ENCODE measurements at regions not wholly inside any gene's neighbourhood (a gene's known extent, or its start where the extent isn't known, plus 50 kb on each side); places are given as distances from the start of the nearest gene placed in this dataset.

DNA sequence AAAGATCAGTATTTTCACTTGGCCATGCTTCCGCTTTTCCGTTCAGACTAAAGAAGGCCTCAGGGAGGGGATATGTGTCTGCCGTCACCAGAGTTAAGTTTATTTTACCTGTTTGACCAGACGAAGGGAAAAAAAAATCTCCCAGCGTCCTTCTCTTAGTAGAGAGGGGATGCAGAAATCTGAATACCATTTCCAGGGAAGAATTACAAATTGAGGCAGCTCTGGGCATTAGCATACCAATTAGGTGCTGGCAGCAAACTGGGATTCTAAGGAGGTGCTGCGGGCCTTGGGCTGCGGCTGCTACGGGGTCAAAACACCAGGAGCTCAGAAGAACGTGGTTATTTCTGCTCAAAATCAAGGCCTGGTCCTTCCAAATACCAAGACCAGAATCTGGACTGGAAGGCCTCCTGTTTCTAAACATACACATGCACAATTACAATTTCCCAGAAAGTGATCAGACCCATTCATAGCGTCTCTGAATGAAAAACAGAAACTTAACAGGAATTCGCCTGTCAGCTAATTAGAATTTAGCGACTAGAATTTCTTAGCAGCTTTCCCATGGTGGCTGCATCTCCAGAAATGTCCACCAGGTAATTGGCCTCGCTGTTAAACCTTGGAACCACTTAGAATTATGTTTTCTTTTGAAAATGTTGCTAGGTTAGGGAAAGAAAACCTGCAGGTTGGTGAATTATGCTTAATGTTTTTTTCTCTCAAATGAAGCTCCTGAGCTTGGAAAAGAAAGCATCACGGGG, 617.0 kb downstream of the VRK1 start:
- no peak overlapping the region for H2AFZ ChIP-seq (ENCODE audit: low read depth, low read length)
- peaks cover 43% of the 10 kb centered on the region for H3K4me1 ChIP-seq (ENCODE audit: insufficient read depth, low read length)
- no peaks in the 10 kb centered on the region for H3K36me3 ChIP-seq (ENCODE audit: insufficient read depth, low read length)
- no peaks in the 10 kb centered on the region for H3K9me3 ChIP-seq (ENCODE audit: low read length)
- H3K27me3 ChIP-seq (ENCODE audit: insufficient read depth, low read length): peaks cover 57% of the 10 kb centered on the region
- no peak overlapping the region for H3K4me3 ChIP-seq (ENCODE audit: low read length)

DNA sequence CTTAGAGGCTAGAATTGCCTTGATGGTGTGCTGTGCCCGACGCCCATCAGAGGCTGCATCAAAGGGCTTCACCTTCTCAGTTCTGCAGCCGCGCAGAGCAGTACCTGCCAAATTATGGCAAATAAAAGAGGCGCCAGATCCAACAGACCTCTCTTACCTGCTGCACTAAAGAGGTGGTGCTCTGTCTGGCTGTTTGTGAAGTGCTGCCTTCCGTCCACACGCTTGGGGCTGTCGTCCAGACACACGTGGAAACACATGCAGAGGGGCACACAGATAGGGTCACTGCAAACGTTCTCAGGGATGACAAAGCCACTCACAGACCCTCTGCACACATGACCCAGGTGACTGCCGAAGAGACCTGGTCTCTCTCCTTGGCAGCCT, 617.5 kb downstream of the VRK1 start:
- Histone ChIP-seq H2AFZ (ENCODE audit: low read depth, low read length) (no peak overlapping the region), H3K36me3 (ENCODE audit: insufficient read depth, low read length) (no peaks in the 10 kb centered on the region), H3K4me1 (ENCODE audit: insufficient read depth, low read length) (peaks cover 43% of the 10 kb centered on the region), H3K4me3 (ENCODE audit: low read length) (no peak overlapping the region), H3K27me3 (ENCODE audit: insufficient read depth, low read length) (peaks cover 57% of the 10 kb centered on the region), H3K9me3 (ENCODE audit: low read length) (no peaks in the 10 kb centered on the region)

DNA sequence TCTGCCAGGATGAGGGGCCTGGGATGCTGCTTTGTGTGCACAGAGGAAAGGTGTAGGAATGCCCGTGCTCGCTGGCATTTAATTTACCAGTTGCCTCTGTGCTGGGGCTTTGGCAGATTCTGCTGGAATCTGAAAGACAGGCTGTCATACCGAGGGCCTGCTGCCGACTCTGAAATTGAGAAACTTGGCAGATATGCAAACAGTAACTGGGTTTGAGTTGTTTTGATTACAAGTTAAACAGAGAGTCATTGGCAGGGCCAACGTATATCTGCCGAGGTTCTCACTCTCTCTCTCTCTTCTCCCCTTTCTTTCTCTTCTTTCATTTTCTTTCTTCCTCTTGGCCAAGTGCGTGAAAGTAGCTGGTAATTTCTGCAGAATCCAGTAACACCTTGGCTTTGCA, 618.7 kb downstream of the VRK1 start:
- no peaks in the 10 kb centered on the region for H3K9me3 ChIP-seq (ENCODE audit: low read length)
- peaks cover 33% of the 10 kb centered on the region for H3K4me1 ChIP-seq (ENCODE audit: insufficient read depth, low read length)
- H3K27me3 ChIP-seq (ENCODE audit: insufficient read depth, low read length): peaks cover 55% of the 10 kb centered on the region
- no peak overlapping the region for H2AFZ ChIP-seq (ENCODE audit: low read depth, low read length)
- no peaks in the 10 kb centered on the region for H3K36me3 ChIP-seq (ENCODE audit: insufficient read depth, low read length)
- no peak overlapping the region for H3K4me3 ChIP-seq (ENCODE audit: low read length)

DNA sequence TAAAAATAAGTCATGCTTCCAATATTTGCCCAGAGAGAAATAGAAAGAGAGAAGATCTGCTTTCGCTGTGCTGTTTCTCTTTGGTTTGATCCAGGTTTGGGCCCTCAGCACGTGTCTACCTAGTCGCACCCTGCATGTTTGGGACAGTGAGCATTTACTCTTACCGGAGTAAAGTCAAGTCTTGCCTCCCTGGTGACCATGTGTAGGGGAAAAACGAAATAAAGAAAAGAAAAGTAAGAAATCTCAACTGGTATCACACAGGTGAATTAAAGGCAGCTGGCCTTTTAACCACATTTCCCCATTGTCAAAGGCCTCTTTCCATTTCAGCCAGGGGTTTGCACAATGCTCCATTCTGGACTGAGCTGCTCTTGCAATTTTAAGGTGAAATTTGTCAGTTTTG, 619.4 kb downstream of the VRK1 start:
- Histone ChIP-seq H2AFZ (ENCODE audit: low read depth, low read length) (no peak overlapping the region), H3K27me3 (ENCODE audit: insufficient read depth, low read length) (peaks cover 55% of the 10 kb centered on the region), H3K36me3 (ENCODE audit: insufficient read depth, low read length) (no peaks in the 10 kb centered on the region), H3K4me1 (ENCODE audit: insufficient read depth, low read length) (peaks cover 26% of the 10 kb centered on the region), H3K4me3 (ENCODE audit: low read length) (no peak overlapping the region), H3K9me3 (ENCODE audit: low read length) (no peaks in the 10 kb centered on the region)

DNA sequence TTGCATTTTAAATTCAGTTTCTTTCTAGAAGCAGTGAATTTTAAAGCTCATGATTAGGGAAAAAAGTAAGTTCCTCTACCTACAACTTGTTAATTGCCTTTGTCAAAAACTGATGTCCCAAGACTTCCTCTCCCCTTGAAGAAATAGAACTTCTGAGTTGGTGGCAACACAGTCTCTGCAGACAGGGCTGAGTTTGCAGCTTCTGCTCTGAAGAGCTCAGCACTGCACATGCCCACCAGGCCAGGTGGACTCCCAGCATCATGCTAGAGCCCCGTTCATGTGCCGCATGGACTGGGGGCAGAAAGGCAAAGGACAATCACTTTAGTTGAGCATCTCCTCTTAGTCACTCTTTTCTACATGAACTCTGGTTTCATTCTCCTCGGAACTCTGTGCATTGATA, 620.1 kb downstream of the VRK1 start:
- Histone ChIP-seq H3K27me3 (ENCODE audit: insufficient read depth, low read length) (peaks cover 48% of the 10 kb centered on the region), H3K9me3 (ENCODE audit: low read length) (no peaks in the 10 kb centered on the region), H2AFZ (ENCODE audit: low read depth, low read length) (no peak overlapping the region)

DNA sequence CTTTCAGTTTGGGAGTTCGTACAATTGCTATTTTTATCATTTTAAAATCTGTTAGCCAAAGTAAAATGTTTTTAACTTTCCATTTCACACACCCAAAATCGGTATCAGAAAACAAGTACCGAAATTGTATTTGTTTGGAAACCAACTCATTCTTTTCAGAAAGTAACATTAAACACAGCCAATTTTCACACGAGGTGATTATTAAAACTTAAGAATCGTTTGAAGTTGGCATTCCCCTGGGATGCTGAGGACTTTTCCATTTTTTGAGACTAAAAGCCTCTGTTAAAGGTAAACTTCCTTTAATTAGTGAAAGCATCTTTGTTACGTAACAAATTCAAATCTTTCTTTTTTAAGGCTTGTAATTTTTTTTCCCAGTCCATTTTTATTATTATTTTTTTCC, 623.0 kb downstream of the VRK1 start:
- H2AFZ ChIP-seq (ENCODE audit: low read depth, low read length): no peak overlapping the region
- no peak overlapping the region for H3K4me3 ChIP-seq (ENCODE audit: low read length)
- H3K4me1 ChIP-seq (ENCODE audit: insufficient read depth, low read length): no peaks in the 10 kb centered on the region
- H3K9me3 ChIP-seq (ENCODE audit: low read length): no peaks in the 10 kb centered on the region
- peaks cover 22% of the 10 kb centered on the region for H3K27me3 ChIP-seq (ENCODE audit: insufficient read depth, low read length)
- no peaks in the 10 kb centered on the region for H3K36me3 ChIP-seq (ENCODE audit: insufficient read depth, low read length)

More for the DNA sequence above, 620.1 kb downstream of the VRK1 start:
- H3K4me3 ChIP-seq (ENCODE audit: low read length): no peak overlapping the region
- no peaks in the 10 kb centered on the region for H3K36me3 ChIP-seq (ENCODE audit: insufficient read depth, low read length)
- H3K4me1 ChIP-seq (ENCODE audit: insufficient read depth, low read length): peaks cover 20% of the 10 kb centered on the region

DNA sequence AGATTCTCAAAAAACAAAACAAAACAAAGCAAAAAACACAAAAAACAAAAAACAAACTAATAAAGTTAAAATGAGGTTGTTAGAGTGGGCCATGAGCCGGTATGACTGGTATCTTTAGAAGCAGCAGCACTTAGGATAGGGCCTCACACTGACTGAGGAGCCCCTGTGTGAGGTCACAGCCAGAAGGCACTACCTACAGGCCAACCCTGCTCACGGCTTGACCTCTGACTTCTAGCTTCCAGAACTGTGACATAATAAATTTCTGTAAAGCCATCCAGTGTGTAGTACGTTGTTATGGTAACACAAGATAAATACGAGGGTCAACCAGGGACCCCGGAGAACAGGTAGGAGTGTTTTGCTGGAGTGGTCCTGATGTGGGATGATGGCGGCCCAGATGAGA, 629.6 kb downstream of the VRK1 start:
- Histone ChIP-seq H3K4me3 (ENCODE audit: low read length) (no peak overlapping the region), H2AFZ (ENCODE audit: low read depth, low read length) (no peak overlapping the region), H3K36me3 (ENCODE audit: insufficient read depth, low read length) (no peaks in the 10 kb centered on the region), H3K9me3 (ENCODE audit: low read length) (no peaks in the 10 kb centered on the region), H3K27me3 (ENCODE audit: insufficient read depth, low read length) (no peaks in the 10 kb centered on the region), H3K4me1 (ENCODE audit: insufficient read depth, low read length) (no peaks in the 10 kb centered on the region)

DNA sequence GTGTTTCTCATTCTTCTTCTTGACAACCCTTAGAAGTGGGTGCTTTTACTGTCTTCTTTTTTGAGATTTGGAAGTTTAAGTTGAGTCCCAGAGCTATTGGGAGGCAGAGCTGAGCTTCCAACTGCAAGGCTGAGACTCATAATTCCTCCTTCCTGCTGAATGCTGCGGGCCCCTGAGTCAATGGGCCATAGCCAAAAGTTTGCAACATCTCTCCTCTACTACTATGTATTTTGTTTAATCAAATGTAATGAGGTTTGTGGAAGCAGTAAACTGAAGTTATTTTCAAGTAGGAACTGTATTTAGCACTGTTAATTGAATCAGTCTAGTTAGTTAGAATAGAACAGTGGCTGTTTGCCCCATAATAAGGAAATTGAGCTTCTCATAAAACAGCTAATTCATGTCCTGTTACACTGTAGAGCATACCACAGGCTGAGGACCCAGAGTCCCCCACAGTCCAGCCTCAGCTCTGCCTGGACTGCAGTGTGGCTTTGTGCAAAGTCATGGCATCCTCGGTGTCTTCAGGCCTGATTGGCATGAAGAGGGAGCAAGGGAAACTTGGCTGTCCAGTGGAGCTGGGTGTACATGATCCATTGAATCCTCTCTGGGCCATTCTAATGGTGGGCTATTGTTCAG, 631.7 kb downstream of the VRK1 start:
- H3K27me3 ChIP-seq (ENCODE audit: insufficient read depth, low read length): no peaks in the 10 kb centered on the region
- H3K36me3 ChIP-seq (ENCODE audit: insufficient read depth, low read length): no peaks in the 10 kb centered on the region

DNA sequence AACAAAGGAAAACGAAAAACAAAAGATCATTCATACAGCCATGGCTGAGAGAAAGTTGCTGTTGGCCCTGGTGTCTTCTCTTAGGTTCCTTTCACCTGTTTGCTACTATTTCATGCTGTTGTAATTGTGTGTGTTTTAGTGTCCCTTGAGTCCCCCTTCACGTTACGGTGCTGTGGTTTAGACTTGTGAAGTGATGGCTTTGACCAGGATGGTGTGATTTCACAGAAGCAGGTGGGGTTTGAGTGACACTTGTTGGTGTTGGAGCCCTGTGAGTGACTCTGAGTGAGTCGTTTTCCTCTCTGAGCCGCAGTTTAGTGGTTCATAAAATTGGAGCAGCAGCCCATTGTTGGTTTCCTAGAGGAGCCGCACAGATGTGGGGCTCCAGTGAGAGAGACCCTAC, 635.4 kb downstream of the VRK1 start:
- no peaks in the 10 kb centered on the region for H3K4me1 ChIP-seq (ENCODE audit: insufficient read depth, low read length)
- no peak overlapping the region for H3K4me3 ChIP-seq (ENCODE audit: low read length)
- no peaks in the 10 kb centered on the region for H3K9me3 ChIP-seq (ENCODE audit: low read length)
- no peaks in the 10 kb centered on the region for H3K36me3 ChIP-seq (ENCODE audit: insufficient read depth, low read length)
- H3K27me3 ChIP-seq (ENCODE audit: insufficient read depth, low read length): no peaks in the 10 kb centered on the region
- no peak overlapping the region for H2AFZ ChIP-seq (ENCODE audit: low read depth, low read length)

More for the DNA sequence above, 631.7 kb downstream of the VRK1 start:
- Histone ChIP-seq H3K9me3 (ENCODE audit: low read length) (no peaks in the 10 kb centered on the region), H3K4me3 (ENCODE audit: low read length) (no peak overlapping the region), H3K4me1 (ENCODE audit: insufficient read depth, low read length) (no peaks in the 10 kb centered on the region), H2AFZ (ENCODE audit: low read depth, low read length) (no peak overlapping the region)

DNA sequence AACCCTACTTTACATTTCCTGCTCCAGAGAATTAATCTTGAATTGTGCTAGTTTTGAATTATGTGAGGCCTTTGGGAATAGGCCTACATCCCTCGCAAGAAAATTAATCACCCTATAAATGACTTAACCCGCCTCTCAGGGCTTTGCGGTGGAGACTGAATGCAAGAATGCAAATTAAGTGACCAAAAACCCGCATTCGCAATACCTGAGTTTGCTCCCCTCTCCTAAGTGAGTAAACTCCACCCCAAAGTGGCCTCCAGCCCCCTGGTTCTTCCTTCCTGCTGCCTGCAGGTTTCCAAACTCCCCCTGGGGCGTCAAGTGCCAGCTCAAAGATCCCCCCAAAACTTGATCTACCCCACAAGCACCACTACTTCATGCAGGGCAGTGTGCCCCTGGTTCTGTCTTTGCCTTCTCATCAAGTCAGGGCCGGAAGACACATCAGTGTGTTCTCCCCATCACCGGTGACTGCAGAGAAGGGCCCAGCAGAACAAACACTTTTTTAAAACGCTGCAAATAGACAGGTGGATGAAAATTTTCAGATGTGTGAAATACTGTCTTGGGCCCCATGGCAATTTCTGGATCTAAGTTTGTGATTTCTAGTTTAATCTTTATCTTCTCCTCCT, 644.7 kb downstream of the VRK1 start:
- no peak overlapping the region for H3K4me3 ChIP-seq (ENCODE audit: low read length)
- no peak overlapping the region for H2AFZ ChIP-seq (ENCODE audit: low read depth, low read length)
- H3K36me3 ChIP-seq (ENCODE audit: insufficient read depth, low read length): no peaks in the 10 kb centered on the region
- H3K4me1 ChIP-seq (ENCODE audit: insufficient read depth, low read length): no peaks in the 10 kb centered on the region
- no peaks in the 10 kb centered on the region for H3K27me3 ChIP-seq (ENCODE audit: insufficient read depth, low read length)
- no peaks in the 10 kb centered on the region for H3K9me3 ChIP-seq (ENCODE audit: low read length)

DNA sequence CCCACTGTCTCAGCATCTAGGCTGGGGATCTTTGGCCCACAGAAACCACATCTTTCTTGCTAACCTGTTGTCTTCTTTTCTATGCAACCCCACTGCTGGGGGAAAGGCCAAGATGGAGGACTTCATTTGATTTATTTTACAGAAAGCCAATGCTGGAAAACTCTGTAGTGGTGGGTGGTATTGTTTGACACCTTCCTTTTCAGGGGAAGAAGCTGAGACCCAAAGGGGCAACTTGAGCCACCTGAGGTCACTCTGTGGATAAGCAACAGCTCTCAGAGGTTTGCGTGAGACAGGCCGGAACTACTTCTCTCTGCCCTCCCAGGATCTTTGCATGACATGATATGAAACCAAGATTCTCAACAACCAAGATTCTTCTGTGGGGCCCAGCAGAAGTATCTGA, 645.2 kb downstream of the VRK1 start:
- Histone ChIP-seq H3K36me3 (ENCODE audit: insufficient read depth, low read length) (no peaks in the 10 kb centered on the region), H3K27me3 (ENCODE audit: insufficient read depth, low read length) (no peaks in the 10 kb centered on the region), H2AFZ (ENCODE audit: low read depth, low read length) (no peak overlapping the region), H3K4me3 (ENCODE audit: low read length) (no peak overlapping the region), H3K4me1 (ENCODE audit: insufficient read depth, low read length) (no peaks in the 10 kb centered on the region), H3K9me3 (ENCODE audit: low read length) (no peaks in the 10 kb centered on the region)

DNA sequence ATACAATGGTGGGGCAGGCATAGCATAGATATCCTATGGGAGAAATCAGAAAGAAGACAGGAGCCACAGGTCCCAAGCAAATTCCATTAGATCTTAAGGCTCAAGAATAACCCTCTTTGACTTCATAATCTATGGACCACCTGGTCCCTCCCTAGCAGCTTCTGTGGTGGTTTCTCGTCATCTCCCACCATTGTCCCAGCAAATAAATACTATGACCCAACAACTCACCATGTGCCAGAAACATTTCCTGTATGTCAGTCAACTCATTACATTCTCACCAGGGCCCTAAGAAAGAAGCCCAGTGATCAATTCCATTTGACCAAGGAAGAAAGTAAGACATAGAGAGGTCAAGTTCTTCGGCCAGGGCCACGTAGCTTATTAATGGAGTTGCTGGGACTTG, 646.2 kb downstream of the VRK1 start:
- H2AFZ ChIP-seq (ENCODE audit: low read depth, low read length): no peak overlapping the region
- H3K27me3 ChIP-seq (ENCODE audit: insufficient read depth, low read length): no peaks in the 10 kb centered on the region
- no peaks in the 10 kb centered on the region for H3K4me1 ChIP-seq (ENCODE audit: insufficient read depth, low read length)
- no peak overlapping the region for H3K4me3 ChIP-seq (ENCODE audit: low read length)
- H3K9me3 ChIP-seq (ENCODE audit: low read length): no peaks in the 10 kb centered on the region
- no peaks in the 10 kb centered on the region for H3K36me3 ChIP-seq (ENCODE audit: insufficient read depth, low read length)

DNA sequence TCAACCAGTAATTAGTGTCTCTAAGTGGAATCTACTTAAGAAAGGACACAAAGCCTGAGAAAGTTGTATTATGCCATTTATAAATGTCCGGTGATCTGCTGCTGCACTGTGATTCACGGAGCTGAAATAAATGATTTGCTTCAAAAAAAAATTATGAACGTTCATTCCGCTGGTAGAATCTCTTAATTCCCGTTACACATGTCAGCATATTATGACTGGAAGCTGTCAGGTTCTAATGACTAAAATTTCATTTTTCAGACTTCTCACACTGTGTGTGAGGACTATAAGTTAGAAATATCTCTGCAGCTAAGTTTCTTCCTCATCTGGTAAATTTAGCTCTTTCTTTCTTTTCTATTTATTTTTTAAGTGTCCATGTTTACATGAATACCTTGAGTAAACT, 647.1 kb downstream of the VRK1 start:
- no peaks in the 10 kb centered on the region for H3K9me3 ChIP-seq (ENCODE audit: low read length)
- no peaks in the 10 kb centered on the region for H3K36me3 ChIP-seq (ENCODE audit: insufficient read depth, low read length)
- H3K4me1 ChIP-seq (ENCODE audit: insufficient read depth, low read length): no peaks in the 10 kb centered on the region
- no peak overlapping the region for H2AFZ ChIP-seq (ENCODE audit: low read depth, low read length)
- H3K27me3 ChIP-seq (ENCODE audit: insufficient read depth, low read length): no peaks in the 10 kb centered on the region
- H3K4me3 ChIP-seq (ENCODE audit: low read length): no peak overlapping the region

All from neuron (in vitro differentiated cells).